ENCODE measurements at regions not wholly inside any gene's neighbourhood (a gene's known extent, or its start where the extent isn't known, plus 50 kb on each side); places are given as distances from the start of the nearest gene placed in this dataset.

GRCh38 chr3:107013641-107014040 lies 363.6 kb upstream of the CCDC54 start:
- TF ChIP-seq JUND (IDR thresholded peaks at IDR 0.05) (no peak), CTCF (IDR thresholded peaks at IDR 0.05; ENCODE audit: low read depth, low read length, missing input control) (no peak), GABPA (IDR thresholded peaks at IDR 0.05 in 1 of 2, conservative IDR thresholded peaks at IDR 0.05 in 1 of 2) (no peak), FOXA2 (IDR thresholded peaks at IDR 0.05) (no peak)

Data from liver (tissue), 3 donors.